22Rv1 (cell line): ENCODE measurements at regions not wholly inside any gene's neighbourhood (a gene's known extent, or its start where the extent isn't known, plus 50 kb on each side); places are given as distances from the start of the nearest gene placed in this dataset.

Source experiments
- CTCF ChIP-seq: fragments of 450-650 bp; IDR thresholded peaks from 2 replicates; pipeline ENCODE4 v1.5.1; 2017; ENCODE audit warnings: mild to moderate bottlenecking
- ZFX ChIP-seq: fragments of 450-650 bp; IDR thresholded peaks from 2 replicates; pipeline ENCODE4 v1.6.1; 2017; ENCODE audit warnings: antibody characterized with exemption, borderline replicate concordance

DNA sequence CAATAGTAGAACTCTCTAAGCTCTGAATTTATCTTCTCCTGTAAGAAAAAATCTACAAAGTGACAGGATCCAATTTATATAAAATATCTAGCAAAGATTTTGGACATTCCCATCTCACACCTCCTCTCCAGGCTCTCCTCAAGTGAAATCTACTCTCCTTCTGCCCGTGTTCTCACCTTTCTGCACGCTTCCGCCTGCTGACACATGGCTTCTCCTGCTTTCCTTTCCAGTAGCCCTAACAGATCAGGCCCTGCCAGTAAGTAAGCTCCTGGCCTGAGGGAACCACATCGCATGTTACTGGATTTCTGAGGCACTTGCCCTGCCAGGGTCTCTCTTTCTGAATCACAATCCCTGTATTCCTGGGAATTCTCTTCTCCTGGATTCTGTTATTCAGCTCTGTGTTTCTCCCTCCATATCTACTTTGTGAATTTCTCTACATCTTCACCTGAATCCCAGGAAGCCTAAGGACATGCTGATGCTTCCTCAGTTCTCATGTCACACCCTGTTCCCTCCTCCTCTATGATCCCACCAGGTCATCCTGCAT is 53.3 kb upstream of the TOP3B start:
- TF ChIP-seq CTCF (no peak), ZFX (no peak)
